ENCODE measurements at regions not wholly inside any gene's neighbourhood (a gene's known extent, or its start where the extent isn't known, plus 50 kb on each side); places are given as distances from the start of the nearest gene placed in this dataset.

GRCh38 chr14:65329911-65330310 lies 82.6 kb upstream of the FUT8 start:
- Histone ChIP-seq H3K27ac (ENCODE audit: low read depth in 1 of 2, low read length in 1 of 2) (no peak overlapping the region), H3K36me3 (ENCODE audit: control insufficient read depth in 2 of 2, insufficient read depth in 2 of 2, low read length in 1 of 2) (no peaks in the 10 kb centered on the region), H3K9me3 (ENCODE audit: control insufficient read depth in 2 of 2, insufficient read depth in 1 of 2, low read length in 1 of 2) (no peaks in the 10 kb centered on the region), H3K4me3 (ENCODE audit: low read length in 2 of 2) (no peak overlapping the region), H3K27me3 (ENCODE audit: control insufficient read depth in 2 of 2, insufficient read depth in 1 of 2, low read length in 1 of 2) (no peaks in the 10 kb centered on the region), H3K4me1 (ENCODE audit: control insufficient read depth in 2 of 2, insufficient read depth in 2 of 2, low read length in 2 of 2) (peaks cover 12 to 14% of the 10 kb centered on the region in 2 donors)
- DNase-seq (ENCODE audit: low read depth in 6 of 9, low spot score in 9 of 9): no peak
- WGBS: 93% methylated on average over 2 of the region's 2 CpGs

- 91% methylated on average over 1 of the region's 1 CpG for WGBS
- H3K27me3 ChIP-seq (ENCODE audit: control insufficient read depth in 2 of 2, insufficient read depth in 1 of 2, low read length in 1 of 2): no peaks in the 10 kb centered on the region
- no peak for DNase-seq (ENCODE audit: low read depth in 6 of 9, low spot score in 9 of 9)
- H3K9me3 ChIP-seq (ENCODE audit: control insufficient read depth in 2 of 2, insufficient read depth in 1 of 2, low read length in 1 of 2): no peaks in the 10 kb centered on the region
- peaks cover 15 to 19% of the 10 kb centered on the region in 2 donors for H3K4me1 ChIP-seq (ENCODE audit: control insufficient read depth in 2 of 2, insufficient read depth in 2 of 2, low read length in 2 of 2)
- H3K36me3 ChIP-seq (ENCODE audit: control insufficient read depth in 2 of 2, insufficient read depth in 2 of 2, low read length in 1 of 2): no peaks in the 10 kb centered on the region
- no peak overlapping the region for H3K4me3 ChIP-seq (ENCODE audit: low read length in 2 of 2)
- H3K27ac ChIP-seq (ENCODE audit: low read depth in 1 of 2, low read length in 1 of 2): no peak overlapping the region
Observed at GRCh38 chr14:65330416-65330815, 82.1 kb upstream of the FUT8 start.

DNA sequence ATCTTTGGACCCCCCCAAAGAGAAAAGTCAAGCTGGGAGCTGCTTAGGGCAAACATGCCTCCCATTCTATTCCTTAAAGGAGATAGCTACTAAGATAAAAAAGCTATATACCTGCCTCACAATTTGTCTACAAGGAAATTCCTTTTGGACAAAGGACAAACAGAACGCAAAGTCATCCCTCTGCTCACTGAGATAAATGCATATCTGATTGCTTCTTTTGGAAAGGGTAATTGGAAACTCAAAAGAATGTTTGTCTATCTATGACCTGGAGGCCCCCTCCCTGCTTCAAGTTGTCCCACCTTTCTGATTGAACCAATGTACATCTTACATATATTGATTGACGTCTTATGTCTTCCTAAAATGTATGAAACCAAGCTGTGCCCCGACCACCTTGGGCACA lies 80.9 kb upstream of the FUT8 start:
- Histone ChIP-seq H3K4me1 (ENCODE audit: control insufficient read depth in 2 of 2, insufficient read depth in 2 of 2, low read length in 2 of 2) (peaks cover 21 to 28% of the 10 kb centered on the region in 2 donors), H3K27ac (ENCODE audit: low read depth in 1 of 2, low read length in 1 of 2) (no peak overlapping the region), H3K4me3 (ENCODE audit: low read length in 2 of 2) (no peak overlapping the region), H3K36me3 (ENCODE audit: control insufficient read depth in 2 of 2, insufficient read depth in 2 of 2, low read length in 1 of 2) (no peaks in the 10 kb centered on the region), H3K27me3 (ENCODE audit: control insufficient read depth in 2 of 2, insufficient read depth in 1 of 2, low read length in 1 of 2) (no peaks in the 10 kb centered on the region), H3K9me3 (ENCODE audit: control insufficient read depth in 2 of 2, insufficient read depth in 1 of 2, low read length in 1 of 2) (no peaks in the 10 kb centered on the region)
- 82% methylated on average over 3 of the region's 3 CpGs for WGBS
- DNase-seq (ENCODE audit: low read depth in 6 of 9, low spot score in 9 of 9): no peak

DNA sequence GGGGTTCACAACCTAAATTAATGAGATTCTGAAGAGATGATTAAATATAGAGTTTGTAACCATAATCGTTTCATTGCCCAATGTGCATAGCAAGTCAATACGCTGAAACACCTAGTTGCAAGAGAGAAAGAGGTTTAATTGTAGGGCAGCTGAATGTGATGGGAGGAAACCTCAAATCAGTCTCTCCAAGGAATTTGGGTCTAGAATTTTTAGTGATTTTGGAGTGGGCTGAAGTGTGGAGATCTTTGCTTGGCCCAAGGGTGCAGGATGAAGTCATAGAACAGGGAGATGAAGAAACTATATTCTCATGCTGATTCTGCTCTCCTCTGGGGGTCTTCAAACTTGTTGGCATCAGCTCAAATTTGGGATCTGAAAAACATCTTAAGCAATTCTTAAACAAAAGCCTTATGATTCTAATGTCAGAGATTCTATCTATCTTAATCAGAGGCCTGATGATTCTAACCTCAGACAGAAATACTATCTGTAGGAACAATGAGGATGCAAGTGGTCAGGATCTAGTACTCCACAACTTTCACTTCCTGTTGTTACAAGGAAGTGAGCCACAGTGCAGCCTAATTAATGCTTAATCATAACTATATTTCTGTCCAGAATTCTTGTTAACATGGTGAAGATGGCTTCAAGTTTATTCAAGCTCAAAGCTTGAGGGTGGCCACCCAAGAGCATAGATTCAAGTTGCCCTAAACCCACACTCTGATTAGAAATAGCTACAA lies 80.2 kb upstream of the FUT8 start:
- Histone ChIP-seq H3K9me3 (ENCODE audit: control insufficient read depth in 2 of 2, insufficient read depth in 1 of 2, low read length in 1 of 2) (no peaks in the 10 kb centered on the region), H3K36me3 (ENCODE audit: control insufficient read depth in 2 of 2, insufficient read depth in 2 of 2, low read length in 1 of 2) (no peaks in the 10 kb centered on the region), H3K27ac (ENCODE audit: low read depth in 1 of 2, low read length in 1 of 2) (no peak overlapping the region), H3K27me3 (ENCODE audit: control insufficient read depth in 2 of 2, insufficient read depth in 1 of 2, low read length in 1 of 2) (no peaks in the 10 kb centered on the region), H3K4me1 (ENCODE audit: control insufficient read depth in 2 of 2, insufficient read depth in 2 of 2, low read length in 2 of 2) (peaks cover 21 to 31% of the 10 kb centered on the region in 2 donors), H3K4me3 (ENCODE audit: low read length in 2 of 2) (no peak overlapping the region)
- 95% methylated on average over 2 of the region's 2 CpGs for WGBS
- no peak for DNase-seq (ENCODE audit: low read depth in 6 of 9, low spot score in 9 of 9)

DNA sequence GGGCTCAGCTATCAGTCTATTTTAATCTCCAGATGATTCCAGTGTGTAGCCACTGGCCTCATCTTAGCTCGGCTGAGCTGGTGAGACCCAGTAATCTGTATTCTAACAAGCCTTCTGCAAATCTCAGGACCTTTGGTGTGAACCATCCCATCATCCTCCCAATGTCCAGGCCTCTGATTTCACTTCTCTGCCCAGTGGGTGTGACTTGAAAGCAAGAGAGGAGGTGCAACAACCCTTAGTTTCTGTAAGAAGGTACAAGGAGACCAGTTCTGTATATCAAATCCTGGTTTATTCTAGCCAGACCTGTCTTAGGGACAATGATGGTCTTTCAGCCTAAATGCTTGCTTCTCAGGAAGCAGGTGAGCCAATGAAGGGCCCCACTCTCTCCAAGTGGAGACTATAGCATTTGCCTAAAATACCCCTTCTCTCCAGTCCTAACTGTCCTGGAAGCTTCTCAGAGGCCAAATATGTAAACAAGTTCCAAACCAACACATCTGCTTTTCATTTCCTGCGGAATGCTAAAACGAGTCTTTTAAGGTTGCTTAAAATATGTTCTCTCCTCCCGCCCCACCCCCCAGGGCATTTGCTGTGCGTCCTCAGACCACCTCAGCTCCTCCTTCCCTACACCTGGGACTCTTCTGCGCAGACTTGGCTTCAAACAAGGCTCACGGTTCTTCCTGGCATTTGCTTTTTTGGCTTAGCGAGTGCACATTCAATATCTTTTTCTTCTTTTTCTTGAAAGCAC lies 78.4 kb upstream of the FUT8 start:
- H3K36me3 ChIP-seq (ENCODE audit: control insufficient read depth in 2 of 2, insufficient read depth in 2 of 2, low read length in 1 of 2): no peaks in the 10 kb centered on the region
- no peaks in the 10 kb centered on the region for H3K27me3 ChIP-seq (ENCODE audit: control insufficient read depth in 2 of 2, insufficient read depth in 1 of 2, low read length in 1 of 2)
- WGBS: 19% methylated on average over 8 of the region's 8 CpGs
- peak overlapping the region; percentile 22 to 60 for H3K27ac ChIP-seq (ENCODE audit: low read depth in 1 of 2, low read length in 1 of 2)
- H3K4me1 ChIP-seq (ENCODE audit: control insufficient read depth in 2 of 2, insufficient read depth in 2 of 2, low read length in 2 of 2): peaks cover 21 to 31% of the 10 kb centered on the region in 2 donors
- peak in 7 of 9 donors; percentile 38 to 78 (median 48) for DNase-seq (ENCODE audit: low read depth in 6 of 9, low spot score in 9 of 9)
- H3K9me3 ChIP-seq (ENCODE audit: control insufficient read depth in 2 of 2, insufficient read depth in 1 of 2, low read length in 1 of 2): no peaks in the 10 kb centered on the region
- peak overlapping the region in 1 of 2 donors; percentile 9 for H3K4me3 ChIP-seq (ENCODE audit: low read length in 2 of 2)

- peak overlapping the region in 1 of 2 donors; percentile 22 for H3K27ac ChIP-seq (ENCODE audit: low read depth in 1 of 2, low read length in 1 of 2)
- H3K4me3 ChIP-seq (ENCODE audit: low read length in 2 of 2): no peak overlapping the region
- 65% methylated on average over 8 of the region's 8 CpGs for WGBS
- DNase-seq (ENCODE audit: low read depth in 6 of 9, low spot score in 9 of 9): peak in 1 of 9 donors; percentile 47
- H3K27me3 ChIP-seq (ENCODE audit: control insufficient read depth in 2 of 2, insufficient read depth in 1 of 2, low read length in 1 of 2): no peaks in the 10 kb centered on the region
- H3K4me1 ChIP-seq (ENCODE audit: control insufficient read depth in 2 of 2, insufficient read depth in 2 of 2, low read length in 2 of 2): peaks cover 21 to 31% of the 10 kb centered on the region in 2 donors
- H3K9me3 ChIP-seq (ENCODE audit: control insufficient read depth in 2 of 2, insufficient read depth in 1 of 2, low read length in 1 of 2): no peaks in the 10 kb centered on the region
- no peaks in the 10 kb centered on the region for H3K36me3 ChIP-seq (ENCODE audit: control insufficient read depth in 2 of 2, insufficient read depth in 2 of 2, low read length in 1 of 2)
Observed at GRCh38 chr14:65334765-65335410, 77.6 kb upstream of the FUT8 start.

DNA sequence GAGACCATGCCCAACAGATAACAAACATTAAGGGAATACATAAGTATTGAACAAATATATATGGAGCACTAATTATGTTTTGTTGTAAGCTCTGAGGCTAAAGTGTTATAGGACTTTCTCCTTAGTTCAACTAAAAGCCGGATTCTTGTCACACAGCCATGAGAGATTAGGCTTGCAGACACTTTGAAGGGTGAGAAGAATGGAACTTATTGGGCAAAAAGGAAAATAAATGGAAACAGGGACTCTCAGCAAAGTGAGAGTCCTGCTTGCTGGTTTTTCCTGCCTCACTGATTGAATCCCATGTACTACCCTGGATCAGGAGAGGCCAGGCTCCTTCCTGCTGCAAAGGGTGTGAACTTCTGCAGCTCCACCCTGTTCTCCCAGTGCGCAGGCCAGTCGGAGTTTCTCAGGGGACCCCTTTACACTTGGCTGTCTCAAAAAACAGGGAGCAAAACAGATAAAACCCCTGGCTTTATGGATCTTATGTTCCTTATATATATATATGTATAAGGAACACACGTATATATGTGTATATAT lies 77.1 kb upstream of the FUT8 start:
- Histone ChIP-seq H3K27ac (ENCODE audit: low read depth in 1 of 2, low read length in 1 of 2) (peak overlapping the region in 1 of 2 donors; percentile 31), H3K4me1 (ENCODE audit: control insufficient read depth in 2 of 2, insufficient read depth in 2 of 2, low read length in 2 of 2) (peaks cover 21 to 31% of the 10 kb centered on the region in 2 donors), H3K36me3 (ENCODE audit: control insufficient read depth in 2 of 2, insufficient read depth in 2 of 2, low read length in 1 of 2) (no peaks in the 10 kb centered on the region), H3K9me3 (ENCODE audit: control insufficient read depth in 2 of 2, insufficient read depth in 1 of 2, low read length in 1 of 2) (no peaks in the 10 kb centered on the region), H3K27me3 (ENCODE audit: control insufficient read depth in 2 of 2, insufficient read depth in 1 of 2, low read length in 1 of 2) (no peaks in the 10 kb centered on the region), H3K4me3 (ENCODE audit: low read length in 2 of 2) (no peak overlapping the region)
- WGBS: 95% methylated on average over 4 of the region's 4 CpGs
- DNase-seq (ENCODE audit: low read depth in 6 of 9, low spot score in 9 of 9): no peak

GRCh38 chr14:65336191-65336591 lies 76.3 kb upstream of the FUT8 start:
- H3K27me3 ChIP-seq (ENCODE audit: control insufficient read depth in 2 of 2, insufficient read depth in 1 of 2, low read length in 1 of 2): no peaks in the 10 kb centered on the region
- no peak overlapping the region for H3K4me3 ChIP-seq (ENCODE audit: low read length in 2 of 2)
- peaks cover 21 to 31% of the 10 kb centered on the region in 2 donors for H3K4me1 ChIP-seq (ENCODE audit: control insufficient read depth in 2 of 2, insufficient read depth in 2 of 2, low read length in 2 of 2)
- H3K27ac ChIP-seq (ENCODE audit: low read depth in 1 of 2, low read length in 1 of 2): no peak overlapping the region
- no peaks in the 10 kb centered on the region for H3K36me3 ChIP-seq (ENCODE audit: control insufficient read depth in 2 of 2, insufficient read depth in 2 of 2, low read length in 1 of 2)
- H3K9me3 ChIP-seq (ENCODE audit: control insufficient read depth in 2 of 2, insufficient read depth in 1 of 2, low read length in 1 of 2): no peaks in the 10 kb centered on the region
- peak in 3 of 9 donors; percentile 27 to 65 (median 34) for DNase-seq (ENCODE audit: low read depth in 6 of 9, low spot score in 9 of 9)
- 14% methylated on average over 2 of the region's 2 CpGs for WGBS

- Histone ChIP-seq H3K27me3 (ENCODE audit: control insufficient read depth in 2 of 2, insufficient read depth in 1 of 2, low read length in 1 of 2) (no peaks in the 10 kb centered on the region), H3K4me3 (ENCODE audit: low read length in 2 of 2) (no peak overlapping the region), H3K36me3 (ENCODE audit: control insufficient read depth in 2 of 2, insufficient read depth in 2 of 2, low read length in 1 of 2) (no peaks in the 10 kb centered on the region), H3K9me3 (ENCODE audit: control insufficient read depth in 2 of 2, insufficient read depth in 1 of 2, low read length in 1 of 2) (no peaks in the 10 kb centered on the region), H3K4me1 (ENCODE audit: control insufficient read depth in 2 of 2, insufficient read depth in 2 of 2, low read length in 2 of 2) (peaks cover 10 to 17% of the 10 kb centered on the region in 2 donors), H3K27ac (ENCODE audit: low read depth in 1 of 2, low read length in 1 of 2) (no peak overlapping the region)
- WGBS: 98% methylated on average over 4 of the region's 4 CpGs
- DNase-seq (ENCODE audit: low read depth in 6 of 9, low spot score in 9 of 9): no peak
Observed at GRCh38 chr14:65339866-65340265, 72.7 kb upstream of the FUT8 start.

All from thymus (tissue), 11 donors.